Amniotic stem cell (primary cell): ENCODE measurements at regions not wholly inside any gene's neighbourhood (a gene's known extent, or its start where the extent isn't known, plus 50 kb on each side); places are given as distances from the start of the nearest gene placed in this dataset.
A peak's percentile ranks its signal among the peaks of the same experiment; 100 is the strongest.
"Not testable (repeated sequence)": the region's sequence is repeated elsewhere in the genome, so short reads cannot be mapped to it uniquely, and the experiment has no call there.

ENCODE experiments used
- DNase-seq: peaks from one replicate; lab custom pipeline; 2025; lab: John Stamatoyannopoulos, UW

- no peak for DNase-seq
Observed at GRCh38 chr1:229012823-229013222, 258.1 kb upstream of the RAB4A start.

- DNase-seq, result no peak
Observed at GRCh38 chr1:229013981-229014380, 256.9 kb upstream of the RAB4A start.

- DNase-seq, result no peak
Observed at GRCh38 chr1:229015806-229016205, 255.1 kb upstream of the RAB4A start.

- DNase-seq, result no peak
Observed at GRCh38 chr1:229017091-229017490, 253.8 kb upstream of the RAB4A start.

GRCh38 chr1:229018674-229019295 lies 252.1 kb upstream of the RAB4A start:
- DNase-seq, result no peak

- no peak for DNase-seq
Observed at GRCh38 chr1:229019663-229020271, 251.1 kb upstream of the RAB4A start.

- DNase-seq, result not testable (repeated sequence)
Observed at GRCh38 chr1:229021034-229021433, 249.9 kb upstream of the RAB4A start.

- DNase-seq, result no peak
Observed at GRCh38 chr1:229022595-229023333, 248.1 kb upstream of the RAB4A start.

- DNase-seq, result no peak
Observed at GRCh38 chr1:229023651-229024300, 247.1 kb upstream of the RAB4A start.

- peak; percentile 49 for DNase-seq
Observed at GRCh38 chr1:229024528-229025130, 246.3 kb upstream of the RAB4A start.

GRCh38 chr1:229025576-229025975 lies 245.3 kb upstream of the RAB4A start:
- no peak for DNase-seq

GRCh38 chr1:229027158-229027557 lies 243.8 kb upstream of the RAB4A start:
- no peak for DNase-seq

GRCh38 chr1:229027622-229028182 lies 243.2 kb upstream of the RAB4A start:
- DNase-seq, result no peak

- DNase-seq, result no peak
Observed at GRCh38 chr1:229028544-229028943, 242.4 kb upstream of the RAB4A start.

GRCh38 chr1:229028987-229029878 lies 241.7 kb upstream of the RAB4A start:
- DNase-seq, result no peak

GRCh38 chr1:229029879-229030235 lies 241.1 kb upstream of the RAB4A start:
- DNase-seq, result no peak

- DNase-seq, result no peak
Observed at GRCh38 chr1:229030630-229031029, 240.3 kb upstream of the RAB4A start.

- DNase-seq, result no peak
Observed at GRCh38 chr1:229031061-229031460, 239.8 kb upstream of the RAB4A start.

GRCh38 chr1:229031481-229032341 lies 239.2 kb upstream of the RAB4A start:
- DNase-seq, result no peak

- DNase-seq, result no peak
Observed at GRCh38 chr1:229032375-229032774, 238.5 kb upstream of the RAB4A start.
